ENCODE measurements at regions not wholly inside any gene's neighbourhood (a gene's known extent, or its start where the extent isn't known, plus 50 kb on each side); places are given as distances from the start of the nearest gene placed in this dataset.

DNA sequence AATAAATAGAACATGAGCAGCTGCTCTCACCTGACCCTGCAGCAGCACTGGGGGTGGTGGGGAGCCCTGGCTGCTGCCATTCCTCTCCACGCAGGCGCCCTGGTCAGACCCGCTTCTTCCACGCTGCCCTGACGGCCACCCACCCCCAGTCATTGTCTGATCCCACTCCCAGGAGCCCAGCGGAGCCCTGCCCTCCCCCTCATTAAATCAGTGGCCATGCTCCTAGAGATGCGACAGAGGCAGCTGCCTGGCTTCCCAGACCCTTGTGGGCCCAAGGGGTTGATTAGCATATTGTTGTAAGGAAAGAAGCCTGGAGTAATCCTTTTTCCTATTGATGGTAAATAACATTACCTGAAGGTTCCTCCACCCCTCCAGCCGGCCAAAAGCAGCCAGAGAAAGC, 301.5 kb downstream of the RRAGC start:
- TF ChIP-seq POLR2A (IDR thresholded peaks at IDR 0.05) (no peak), EP300 (IDR thresholded peaks at IDR 0.05) (no peak)
- TF ChIP-seq, protein P1, sequence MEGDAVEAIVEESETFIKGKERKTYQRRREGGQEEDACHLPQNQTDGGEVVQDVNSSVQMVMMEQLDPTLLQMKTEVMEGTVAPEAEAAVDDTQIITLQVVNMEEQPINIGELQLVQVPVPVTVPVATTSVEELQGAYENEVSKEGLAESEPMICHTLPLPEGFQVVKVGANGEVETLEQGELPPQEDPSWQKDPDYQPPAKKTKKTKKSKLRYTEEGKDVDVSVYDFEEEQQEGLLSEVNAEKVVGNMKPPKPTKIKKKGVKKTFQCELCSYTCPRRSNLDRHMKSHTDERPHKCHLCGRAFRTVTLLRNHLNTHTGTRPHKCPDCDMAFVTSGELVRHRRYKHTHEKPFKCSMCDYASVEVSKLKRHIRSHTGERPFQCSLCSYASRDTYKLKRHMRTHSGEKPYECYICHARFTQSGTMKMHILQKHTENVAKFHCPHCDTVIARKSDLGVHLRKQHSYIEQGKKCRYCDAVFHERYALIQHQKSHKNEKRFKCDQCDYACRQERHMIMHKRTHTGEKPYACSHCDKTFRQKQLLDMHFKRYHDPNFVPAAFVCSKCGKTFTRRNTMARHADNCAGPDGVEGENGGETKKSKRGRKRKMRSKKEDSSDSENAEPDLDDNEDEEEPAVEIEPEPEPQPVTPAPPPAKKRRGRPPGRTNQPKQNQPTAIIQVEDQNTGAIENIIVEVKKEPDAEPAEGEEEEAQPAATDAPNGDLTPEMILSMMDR (IDR thresholded peaks at IDR 0.05) = no peak
